Colonic mucosa (tissue), 4 donors: ENCODE measurements at regions not wholly inside any gene's neighbourhood (a gene's known extent, or its start where the extent isn't known, plus 50 kb on each side); places are given as distances from the start of the nearest gene placed in this dataset.

ENCODE experiments used
- DNase-seq: peaks from one replicate; pipeline ENCODE4 v3.0.0-alpha.2; 2020
- H3K27ac ChIP-seq: fragments of 200-600 bp; one replicate; pipeline ENCODE4 v1.8.0; 2021
- H3K27me3 ChIP-seq: fragments of 200-600 bp; one replicate; pipeline ENCODE4 v1.8.0; 2021
- H3K36me3 ChIP-seq: fragments of 200-600 bp; one replicate; pipeline ENCODE4 v1.8.0; 2021
- H3K4me1 ChIP-seq: fragments of 200-600 bp; one replicate; pipeline ENCODE4 v1.8.0; 2021; ENCODE audit warnings: mild to moderate bottlenecking
- H3K4me3 ChIP-seq: fragments of 200-600 bp; one replicate; pipeline ENCODE4 v1.8.0; 2021
- H3K9ac ChIP-seq, 2 donors: one replicate each; pipeline ENCODE4 v1.7.0; 2013; ENCODE audit warnings: control low read depth in 2 of 2, low read depth in 2 of 2, low read length in 2 of 2
- H3K9me3 ChIP-seq: fragments of 200-600 bp; one replicate; pipeline ENCODE4 v1.8.0; 2021
- intact Hi-C: fragments of 100-400 bp; cut with DNase I; formaldehyde crosslinking; loops from one replicate; pipeline ENCODE4 v1.14.1; 2022
- TF ChIP-seq, protein P1 (sequence below): fragments of 200-600 bp; IDR thresholded peaks from one replicate; pipeline ENCODE4 v1.8.0; 2022; ENCODE audit warnings: antibody characterized with exemption, mild to moderate bottlenecking
- donor health status: healthy.
- donor health status: DM: no; HTN: no; CAD: no.
- donor health status: DM: no; HTN: no; CAD: no.

DNA sequence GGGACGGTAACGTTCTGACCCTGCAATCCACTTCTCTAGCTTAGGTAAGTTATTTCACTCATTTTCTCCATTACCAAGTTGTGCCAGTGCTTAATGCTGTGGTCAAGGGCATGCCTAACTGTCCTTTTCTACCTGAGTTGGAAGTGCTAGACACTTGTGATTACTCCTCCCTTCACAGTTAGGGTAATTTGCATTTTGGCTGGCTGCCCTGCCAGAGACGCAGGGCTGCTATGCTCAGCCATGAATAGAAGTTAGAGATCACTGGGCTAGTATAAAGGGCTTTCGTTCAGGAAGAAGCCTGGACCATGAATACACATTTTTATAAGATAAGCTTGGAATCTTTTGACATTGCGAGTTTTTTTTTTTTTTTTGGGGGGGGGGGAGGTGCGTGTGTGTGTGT is 633.2 kb upstream of the NEGR1 start:
- Histone ChIP-seq H3K9me3 (no peaks in the 10 kb centered on the region), H3K27me3 (no peaks in the 10 kb centered on the region), H3K27ac (no peak overlapping the region), H3K36me3 (no peaks in the 10 kb centered on the region), H3K4me3 (no peak overlapping the region), H3K9ac (no peak overlapping the region), H3K4me1 (no peaks in the 10 kb centered on the region)
- DNase-seq: no peak
- intact Hi-C loops: no loop called here
- TF ChIP-seq, protein P1, sequence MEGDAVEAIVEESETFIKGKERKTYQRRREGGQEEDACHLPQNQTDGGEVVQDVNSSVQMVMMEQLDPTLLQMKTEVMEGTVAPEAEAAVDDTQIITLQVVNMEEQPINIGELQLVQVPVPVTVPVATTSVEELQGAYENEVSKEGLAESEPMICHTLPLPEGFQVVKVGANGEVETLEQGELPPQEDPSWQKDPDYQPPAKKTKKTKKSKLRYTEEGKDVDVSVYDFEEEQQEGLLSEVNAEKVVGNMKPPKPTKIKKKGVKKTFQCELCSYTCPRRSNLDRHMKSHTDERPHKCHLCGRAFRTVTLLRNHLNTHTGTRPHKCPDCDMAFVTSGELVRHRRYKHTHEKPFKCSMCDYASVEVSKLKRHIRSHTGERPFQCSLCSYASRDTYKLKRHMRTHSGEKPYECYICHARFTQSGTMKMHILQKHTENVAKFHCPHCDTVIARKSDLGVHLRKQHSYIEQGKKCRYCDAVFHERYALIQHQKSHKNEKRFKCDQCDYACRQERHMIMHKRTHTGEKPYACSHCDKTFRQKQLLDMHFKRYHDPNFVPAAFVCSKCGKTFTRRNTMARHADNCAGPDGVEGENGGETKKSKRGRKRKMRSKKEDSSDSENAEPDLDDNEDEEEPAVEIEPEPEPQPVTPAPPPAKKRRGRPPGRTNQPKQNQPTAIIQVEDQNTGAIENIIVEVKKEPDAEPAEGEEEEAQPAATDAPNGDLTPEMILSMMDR: no peak

DNA sequence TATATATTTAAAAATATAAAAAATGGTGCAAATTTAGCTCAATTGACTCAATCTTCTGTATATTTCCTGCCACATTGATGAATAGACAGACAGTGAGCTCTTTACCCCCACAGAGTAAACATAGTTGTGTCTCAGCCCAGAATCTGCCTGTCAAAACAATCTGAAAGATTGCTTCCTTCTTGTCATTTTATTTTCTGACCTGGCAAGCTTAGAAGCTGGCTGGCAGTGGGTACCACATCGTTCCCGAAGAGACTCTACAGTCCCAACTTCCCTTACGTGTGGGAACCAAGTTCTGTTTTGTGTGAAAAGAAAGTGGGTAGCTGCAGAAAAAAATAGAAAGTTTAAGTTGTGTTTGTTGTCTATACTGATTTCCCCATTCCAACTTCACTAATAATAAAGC is 629.3 kb upstream of the NEGR1 start:
- intact Hi-C loops: no loop called here
- no peak overlapping the region for H3K9ac ChIP-seq
- no peaks in the 10 kb centered on the region for H3K9me3 ChIP-seq
- no peak for DNase-seq
- TF ChIP-seq, protein P1: no peak
- no peaks in the 10 kb centered on the region for H3K4me1 ChIP-seq
- no peaks in the 10 kb centered on the region for H3K36me3 ChIP-seq
- H3K27me3 ChIP-seq: no peaks in the 10 kb centered on the region
- no peak overlapping the region for H3K27ac ChIP-seq
- H3K4me3 ChIP-seq: no peak overlapping the region

DNA sequence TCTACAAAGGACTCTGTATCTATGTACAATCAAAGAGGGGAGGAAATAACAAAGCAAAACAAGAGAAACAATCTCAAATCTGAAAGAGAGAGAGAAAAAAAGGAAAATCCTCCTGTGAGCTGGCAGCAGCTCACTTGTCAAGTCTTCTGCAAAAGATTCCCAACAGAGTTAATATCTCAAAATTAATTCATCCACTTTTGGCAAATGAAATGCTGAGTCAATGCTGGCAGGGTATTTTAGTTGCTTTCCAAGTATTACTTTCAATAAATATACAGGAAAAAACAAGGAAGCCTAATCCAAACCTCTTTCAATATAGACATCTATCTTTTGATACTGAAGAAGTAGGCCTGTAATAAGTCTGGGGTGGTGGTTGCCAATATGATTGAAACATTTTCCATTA is 613.9 kb upstream of the NEGR1 start:
- Histone ChIP-seq H3K9me3 (no peaks in the 10 kb centered on the region), H3K27me3 (no peaks in the 10 kb centered on the region), H3K4me3 (no peak overlapping the region), H3K36me3 (no peaks in the 10 kb centered on the region), H3K27ac (no peak overlapping the region), H3K4me1 (no peaks in the 10 kb centered on the region), H3K9ac (no peak overlapping the region)
- intact Hi-C loops: no loop called here
- TF ChIP-seq, protein P1: no peak
- no peak for DNase-seq

DNA sequence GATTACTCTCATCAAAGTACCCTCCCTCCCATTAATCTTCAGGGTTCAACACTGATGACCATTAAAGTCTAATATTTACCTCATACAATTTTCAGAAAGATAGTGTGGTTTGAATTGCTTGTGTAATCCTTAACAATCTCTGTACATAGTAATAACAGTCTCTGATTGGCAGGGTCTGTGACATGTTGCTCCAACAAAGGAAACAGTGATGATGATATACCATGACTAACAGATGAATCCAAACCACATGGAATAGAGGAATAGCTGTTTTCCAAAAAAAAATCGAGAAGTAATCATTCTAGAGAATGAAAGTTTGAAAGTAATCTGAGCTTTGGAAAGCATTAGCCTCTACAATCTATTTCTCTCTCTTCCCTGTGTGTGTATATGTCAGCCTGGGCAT is 610.1 kb upstream of the NEGR1 start:
- H3K4me1 ChIP-seq: no peaks in the 10 kb centered on the region
- no peak overlapping the region for H3K9ac ChIP-seq
- H3K27ac ChIP-seq: no peak overlapping the region
- no peak overlapping the region for H3K4me3 ChIP-seq
- DNase-seq: no peak
- H3K9me3 ChIP-seq: no peaks in the 10 kb centered on the region
- TF ChIP-seq, protein P1: no peak
- intact Hi-C loops: no loop called here
- H3K27me3 ChIP-seq: no peaks in the 10 kb centered on the region
- H3K36me3 ChIP-seq: no peaks in the 10 kb centered on the region

GRCh38 chr1:72891976-72892375 is 609.6 kb upstream of the NEGR1 start:
- Histone ChIP-seq H3K36me3 (no peaks in the 10 kb centered on the region), H3K27ac (no peak overlapping the region), H3K9ac (no peak overlapping the region), H3K27me3 (no peaks in the 10 kb centered on the region), H3K9me3 (no peaks in the 10 kb centered on the region), H3K4me3 (no peak overlapping the region), H3K4me1 (no peaks in the 10 kb centered on the region)
- intact Hi-C loops: no loop called here
- no peak for DNase-seq
- TF ChIP-seq, protein P1: no peak

DNA sequence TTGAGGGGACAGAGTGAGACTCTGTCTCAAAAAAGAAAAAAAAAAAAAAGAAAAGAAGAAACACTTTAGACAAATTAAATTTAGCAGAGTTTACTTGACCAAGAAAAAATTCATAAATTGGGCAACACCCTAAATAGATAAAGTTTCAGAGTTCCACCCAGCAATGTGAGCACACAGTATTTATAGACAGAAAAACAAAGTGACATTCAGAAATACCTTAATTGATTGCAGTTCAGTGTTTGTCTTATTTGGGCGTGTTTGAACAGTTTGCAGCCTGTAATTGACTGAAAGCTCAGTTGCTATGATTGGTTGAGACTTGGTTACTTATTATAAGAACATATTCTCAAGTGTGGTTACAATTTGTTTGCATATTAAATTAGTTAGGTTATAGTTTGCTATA is 603.5 kb upstream of the NEGR1 start:
- intact Hi-C loops: no loop called here
- Histone ChIP-seq H3K9me3 (no peaks in the 10 kb centered on the region), H3K4me3 (no peak overlapping the region), H3K27ac (no peak overlapping the region), H3K27me3 (no peaks in the 10 kb centered on the region), H3K36me3 (no peaks in the 10 kb centered on the region), H3K4me1 (no peaks in the 10 kb centered on the region), H3K9ac (no peak overlapping the region)
- TF ChIP-seq, protein P1: no peak
- no peak for DNase-seq
